NCI-H1436 treated with DMSO at 0.1 percent for 48 hours (cell line): ENCODE measurements at regions not wholly inside any gene's neighbourhood (a gene's known extent, or its start where the extent isn't known, plus 50 kb on each side); places are given as distances from the start of the nearest gene placed in this dataset.

Source experiments
- DNase-seq: peaks from one replicate; lab custom pipeline; 2025; lab: John Stamatoyannopoulos, UW

DNA sequence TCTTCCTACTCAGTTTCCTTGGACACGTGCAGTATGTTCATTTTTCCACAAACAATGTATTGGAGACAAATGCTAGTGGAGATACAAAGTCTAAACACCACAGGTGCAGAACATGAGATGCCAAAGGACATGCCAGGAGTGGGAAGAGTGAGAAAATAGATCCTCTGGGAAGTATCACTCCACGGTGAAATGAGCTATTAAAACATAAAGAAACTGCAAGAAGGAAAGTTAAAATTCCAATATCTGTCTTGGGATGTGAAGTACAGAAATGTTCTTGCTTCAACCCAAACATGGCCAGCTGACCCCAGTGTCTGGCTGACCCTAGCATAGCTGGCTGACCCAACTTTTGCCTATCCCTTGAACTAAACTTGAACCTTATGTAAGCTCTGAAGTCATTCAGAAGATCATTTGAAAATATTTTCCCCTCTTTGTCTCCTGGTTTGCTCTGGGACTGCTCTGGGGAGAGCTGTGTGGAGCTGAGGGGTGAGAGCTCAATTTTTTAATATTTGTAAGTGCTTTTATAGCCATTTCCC lies 59.5 kb downstream of the FZD1 start:
- DNase-seq, result no peak

DNA sequence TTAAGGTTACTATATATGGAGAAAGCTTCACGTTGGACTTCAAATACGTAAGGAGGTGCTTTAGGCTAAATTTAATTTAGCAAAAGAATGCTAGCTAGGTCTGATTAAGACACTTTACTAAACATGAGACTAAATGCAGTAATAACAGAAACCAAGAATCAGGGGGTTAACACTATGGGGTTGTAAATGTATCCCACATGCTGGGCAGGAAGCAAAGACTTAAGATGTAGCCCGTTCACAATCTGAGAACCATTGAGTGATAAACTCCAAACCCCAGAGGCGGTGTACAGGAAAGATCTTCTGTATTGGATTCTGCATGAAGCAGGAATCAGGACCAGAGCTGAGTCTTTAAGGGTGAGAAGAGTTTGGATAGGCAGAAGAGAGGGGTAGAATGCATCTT lies 60.4 kb downstream of the FZD1 start:
- no peak for DNase-seq

DNA sequence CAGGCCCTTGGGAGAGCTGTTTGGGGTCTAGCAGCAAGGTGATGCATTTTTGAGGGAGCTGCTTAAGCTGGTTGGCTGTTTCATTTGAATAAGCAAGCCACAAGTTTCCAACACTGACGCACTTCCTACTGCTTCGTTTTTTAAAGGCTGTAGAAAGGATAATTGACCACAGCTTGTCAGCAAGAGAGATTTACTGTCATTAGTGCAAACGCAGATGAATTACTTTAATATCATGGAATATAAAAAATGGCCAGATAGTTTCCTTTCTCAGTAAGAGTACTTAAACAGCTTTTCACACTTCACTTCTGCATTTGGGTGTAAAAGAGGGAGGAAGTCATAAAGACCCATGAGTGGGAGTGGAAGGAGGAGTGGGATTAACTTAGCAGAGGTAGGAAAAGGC lies 61.5 kb downstream of the FZD1 start:
- no peak for DNase-seq

DNA sequence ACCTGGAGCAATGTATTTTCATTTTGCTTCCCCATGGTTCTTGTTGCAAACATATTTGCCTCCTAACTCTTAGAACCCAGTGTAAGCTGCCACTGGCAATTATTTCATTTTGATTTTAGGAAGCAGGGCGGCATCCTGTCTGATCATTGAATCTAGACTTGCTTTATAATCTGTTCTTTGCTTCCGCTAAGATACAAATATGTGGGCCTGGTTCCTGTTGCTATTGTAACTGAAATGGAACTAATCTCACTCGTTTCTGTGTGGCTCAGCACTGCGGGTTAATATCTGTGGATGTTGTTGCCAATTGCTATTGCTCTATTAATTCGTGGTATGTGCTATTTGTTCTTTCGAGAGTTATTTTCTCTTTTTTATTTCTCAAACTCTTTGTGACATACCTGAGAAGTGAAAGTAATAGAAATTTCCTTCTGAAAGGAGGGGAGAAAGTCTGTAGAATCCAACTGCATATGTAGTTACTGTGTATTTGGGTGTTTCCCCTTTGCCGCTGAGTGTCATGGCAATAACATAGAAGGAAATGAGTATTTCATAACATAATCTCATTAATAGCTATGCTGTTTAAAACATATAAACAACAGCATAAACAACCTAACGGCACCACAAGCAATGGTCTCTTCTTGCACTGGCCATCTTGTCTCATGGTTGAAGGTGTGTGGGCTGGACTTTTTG lies 62.4 kb downstream of the FZD1 start:
- no peak for DNase-seq

DNA sequence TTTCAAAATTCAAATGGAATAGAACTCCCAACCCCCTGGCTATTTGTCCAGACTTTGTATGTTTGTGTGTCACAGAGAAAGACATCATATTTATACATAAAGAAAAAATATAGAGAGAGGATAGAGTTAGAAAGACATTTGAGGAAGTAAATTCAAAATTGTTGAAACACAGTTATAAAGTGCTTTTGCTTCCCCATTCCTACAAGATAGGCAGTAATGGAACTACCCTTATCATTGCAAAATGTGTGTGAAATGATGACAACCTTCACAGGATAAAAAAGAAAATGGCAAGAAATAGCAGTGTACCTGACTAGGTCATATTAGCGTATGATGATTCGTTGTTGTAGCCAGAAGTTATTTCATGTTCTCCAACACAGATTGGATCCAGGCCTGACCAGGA lies 63.1 kb downstream of the FZD1 start:
- DNase-seq, result no peak

DNA sequence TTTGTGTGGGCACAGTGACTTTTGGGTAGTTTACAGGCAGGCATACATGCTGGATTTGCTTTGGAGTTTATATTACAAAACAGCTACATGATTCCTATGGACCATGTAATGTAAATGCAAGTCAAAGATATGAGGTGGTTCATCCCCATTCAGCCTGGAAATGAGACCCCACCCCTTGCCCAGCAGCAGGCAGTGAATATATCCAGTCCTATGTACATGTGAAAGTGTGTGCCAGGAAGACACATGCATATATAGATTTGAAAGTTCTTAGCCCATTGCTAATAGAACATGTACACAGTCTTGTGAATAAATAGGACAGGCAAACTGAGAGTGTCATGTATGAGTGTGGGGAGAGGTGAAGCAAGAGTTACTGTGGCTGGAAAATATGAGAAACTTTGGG lies 65.3 kb downstream of the FZD1 start:
- DNase-seq, result no peak

DNA sequence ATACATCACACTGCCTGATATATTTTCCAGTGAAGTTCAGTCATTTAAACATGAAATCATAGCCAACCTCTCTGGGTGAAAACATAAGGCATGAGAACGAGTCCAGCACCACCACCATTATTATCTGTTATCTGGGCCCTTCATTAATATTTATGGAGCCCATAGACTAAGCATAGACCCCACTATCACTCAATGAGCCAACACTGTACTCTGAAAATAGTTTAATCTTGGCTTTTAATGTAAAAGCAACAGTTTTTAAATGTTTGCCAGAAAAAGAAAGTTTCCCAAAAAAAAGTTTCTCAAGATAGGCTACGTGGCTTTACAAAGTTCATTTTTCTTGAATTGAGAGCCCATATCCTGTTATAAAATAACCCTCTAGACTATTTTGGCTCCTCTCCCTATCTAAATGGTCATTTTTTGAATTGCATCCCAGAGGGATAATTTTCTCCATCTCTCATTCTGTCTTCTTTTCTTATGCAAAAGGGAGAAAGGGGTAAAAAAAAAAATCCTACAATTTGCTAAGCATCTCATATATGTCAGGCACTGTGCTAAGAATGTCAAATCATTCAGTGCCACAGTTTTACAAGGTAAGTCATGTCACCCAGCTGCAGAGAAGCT lies 66.1 kb downstream of the FZD1 start:
- DNase-seq, result no peak

DNA sequence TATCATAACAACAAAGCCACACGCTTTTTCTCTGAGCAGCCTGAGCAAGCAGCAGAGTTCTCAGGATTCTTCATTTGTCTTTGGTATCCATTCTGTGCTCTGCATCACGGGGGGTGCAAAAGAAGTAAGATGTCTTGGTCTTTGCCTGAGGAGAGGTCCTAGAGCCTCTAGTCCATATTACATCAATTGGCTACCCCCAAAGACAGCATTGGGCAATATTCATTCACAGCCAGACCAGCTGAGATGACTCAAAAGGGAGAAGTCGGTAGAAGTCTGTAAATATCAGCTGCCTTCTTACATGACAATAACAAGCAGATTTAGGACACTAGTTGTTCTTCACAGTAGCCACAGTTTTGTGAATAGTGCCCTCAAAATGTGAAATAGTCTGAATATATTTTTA lies 66.6 kb downstream of the FZD1 start:
- no peak for DNase-seq

DNA sequence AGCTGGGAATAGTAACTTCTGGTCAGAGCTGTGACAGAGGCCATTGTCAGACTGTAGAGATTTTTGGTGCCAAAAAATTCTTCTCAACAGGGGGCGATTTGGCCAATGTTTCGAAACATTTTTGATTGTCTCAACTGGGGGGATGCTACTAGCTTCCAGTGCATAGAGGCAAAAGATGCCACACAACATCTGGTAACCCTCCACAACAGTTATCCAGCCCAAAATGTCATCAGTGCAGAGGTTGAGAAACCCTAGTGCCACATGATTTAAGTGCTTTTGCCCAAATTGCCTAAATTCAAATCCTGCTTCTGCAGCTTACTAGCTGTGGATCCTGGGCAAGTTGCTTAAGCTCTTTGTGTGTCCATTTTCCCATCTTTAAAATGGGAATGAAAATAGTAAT lies 71.9 kb downstream of the FZD1 start:
- DNase-seq, result no peak

DNA sequence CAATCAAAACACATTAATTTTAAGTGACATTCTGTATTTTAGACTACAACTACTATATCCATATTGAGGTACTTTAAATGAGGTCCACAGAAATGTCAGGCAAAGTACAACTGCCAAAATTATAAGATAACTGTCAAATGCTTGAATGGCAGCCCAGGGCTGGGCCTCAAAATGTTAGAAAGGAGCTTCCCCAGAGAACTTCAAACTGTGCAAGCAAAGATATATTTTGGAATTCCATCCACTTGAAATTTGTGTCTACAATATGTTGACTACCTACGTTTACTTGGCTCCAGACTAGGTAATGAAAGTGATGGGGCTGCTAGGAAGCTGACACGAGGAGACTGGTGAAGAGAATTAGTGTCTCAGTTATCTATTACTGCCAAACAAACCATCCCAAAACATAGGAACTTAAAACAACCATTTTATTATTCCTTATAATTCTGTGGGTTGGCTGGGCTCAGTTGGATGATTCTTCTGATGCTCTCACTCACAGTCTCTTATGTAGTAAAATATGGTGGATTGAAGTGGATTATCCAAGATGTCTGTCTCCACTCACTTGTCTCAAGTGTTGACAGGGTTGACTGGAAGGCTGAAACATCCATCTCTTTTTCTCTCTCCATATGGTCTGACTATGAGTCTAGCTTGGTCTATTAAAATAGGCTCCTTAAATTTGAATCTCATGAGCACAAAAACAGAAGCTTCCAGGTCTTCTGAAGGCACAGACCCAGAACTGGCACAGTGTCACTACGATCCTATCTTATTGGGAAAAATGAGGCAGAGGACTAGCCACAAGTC lies 74.2 kb downstream of the FZD1 start:
- DNase-seq, result no peak

DNA sequence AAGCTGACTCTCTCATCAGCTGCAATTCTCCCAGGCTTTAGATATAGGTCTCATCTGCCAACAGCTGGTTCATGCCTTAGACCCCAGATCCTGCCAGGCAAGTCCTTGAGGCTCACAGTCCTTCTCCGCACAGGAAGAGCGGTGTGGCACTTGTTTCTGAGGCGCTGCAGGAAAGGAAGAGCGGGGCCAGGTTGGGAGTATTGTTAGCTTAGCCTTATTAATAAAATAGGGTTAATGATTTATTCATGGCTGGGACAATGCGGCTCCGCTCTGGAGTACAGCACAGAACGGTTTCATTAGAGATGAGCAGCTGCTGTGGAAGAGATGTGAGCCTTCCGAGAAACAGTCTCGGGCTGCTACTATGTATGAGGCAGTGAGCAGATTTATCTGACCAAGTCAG lies 78.1 kb downstream of the FZD1 start:
- DNase-seq, result no peak

DNA sequence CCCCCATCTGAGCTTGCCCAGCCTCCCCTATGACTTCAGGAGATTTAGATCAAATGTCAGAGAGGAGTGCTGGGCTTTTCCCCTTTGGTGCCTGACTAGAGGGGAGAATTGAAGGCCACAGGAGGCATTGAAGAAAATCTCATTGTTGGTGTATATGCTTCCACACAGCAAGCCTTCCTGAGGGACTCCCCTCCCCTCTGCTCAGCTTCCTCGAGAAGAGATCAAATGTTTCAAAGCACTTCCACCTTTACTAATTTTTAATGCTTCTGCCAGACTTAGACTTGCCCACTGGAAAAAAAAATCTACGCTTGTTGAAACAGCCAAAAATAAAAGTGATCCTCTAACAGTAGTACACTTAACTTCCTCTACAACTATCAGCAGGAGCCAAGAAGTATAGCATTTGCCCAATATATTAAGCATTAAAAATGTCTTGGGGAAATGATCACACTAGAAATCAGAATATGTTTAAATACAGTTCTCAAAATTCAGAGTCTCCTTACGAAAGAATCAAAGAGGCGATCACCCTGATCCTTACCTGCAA lies 79.3 kb downstream of the FZD1 start:
- DNase-seq, result no peak

DNA sequence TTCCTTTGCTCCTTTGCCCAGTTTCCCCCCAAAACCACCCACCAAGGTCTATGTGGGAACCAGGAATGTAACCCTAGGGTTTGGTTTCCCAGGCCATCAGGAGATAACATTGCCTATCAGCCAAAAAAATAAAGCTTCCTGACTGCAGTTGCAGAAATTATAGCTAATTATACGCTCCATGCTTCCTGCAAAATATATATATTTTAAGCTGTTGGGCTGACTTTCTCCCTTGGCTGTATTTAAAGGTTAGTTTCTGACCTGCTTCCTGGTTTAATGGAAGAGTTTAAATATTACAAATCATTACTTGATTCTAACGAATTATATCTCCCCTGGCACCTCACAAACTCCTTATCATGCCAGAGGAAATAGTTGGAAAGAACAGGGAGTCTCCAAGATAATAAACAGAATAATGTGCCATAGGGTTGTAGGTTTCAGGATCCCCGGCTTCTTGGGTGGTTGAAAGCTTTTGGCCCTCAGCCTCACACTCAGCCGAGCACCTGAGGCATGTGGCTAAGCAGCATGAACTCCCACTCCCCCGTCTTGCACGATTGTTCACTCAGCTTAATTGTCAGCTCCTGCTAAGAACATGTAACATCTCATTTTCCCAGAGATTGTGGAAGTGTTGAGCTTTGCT lies 79.9 kb downstream of the FZD1 start:
- DNase-seq, result no peak

DNA sequence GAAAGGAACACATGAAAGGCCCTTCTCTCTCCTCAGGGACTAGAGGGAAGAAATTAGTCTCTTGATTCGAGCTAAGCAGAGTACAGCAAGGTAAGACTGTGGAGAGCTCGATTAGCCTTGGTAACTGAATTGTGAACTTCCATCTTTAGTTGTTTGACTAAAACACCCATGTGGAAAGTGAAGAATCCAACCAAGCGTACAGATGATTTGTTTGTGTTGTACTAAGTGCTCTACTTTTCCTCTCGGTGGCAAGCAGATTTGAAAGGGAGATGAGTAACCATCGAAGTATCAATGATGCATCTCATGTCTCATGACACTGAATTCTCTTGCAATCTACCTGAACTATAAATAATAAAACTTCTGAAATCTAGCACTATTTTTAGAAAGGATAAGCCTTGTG lies 80.7 kb downstream of the FZD1 start:
- DNase-seq, result no peak

DNA sequence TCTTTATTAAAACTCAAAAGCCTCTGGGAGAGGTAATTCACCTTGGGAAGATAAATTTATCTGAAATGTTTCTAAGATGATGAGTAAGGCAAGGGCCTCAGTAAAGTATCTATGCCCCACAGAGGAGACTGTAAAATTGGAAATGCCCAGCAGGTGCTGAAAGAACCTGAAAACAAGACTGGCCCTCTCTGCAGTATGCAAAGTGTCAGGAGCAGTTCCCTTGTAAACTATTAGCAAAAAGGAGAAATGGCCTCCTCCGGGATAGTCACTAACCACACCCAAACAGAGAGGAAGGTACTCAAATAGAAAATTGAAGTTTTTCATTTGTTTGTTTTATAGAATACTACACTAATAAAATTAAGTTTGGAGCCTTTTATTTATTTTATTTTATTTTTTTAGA lies 81.2 kb downstream of the FZD1 start:
- no peak for DNase-seq

DNA sequence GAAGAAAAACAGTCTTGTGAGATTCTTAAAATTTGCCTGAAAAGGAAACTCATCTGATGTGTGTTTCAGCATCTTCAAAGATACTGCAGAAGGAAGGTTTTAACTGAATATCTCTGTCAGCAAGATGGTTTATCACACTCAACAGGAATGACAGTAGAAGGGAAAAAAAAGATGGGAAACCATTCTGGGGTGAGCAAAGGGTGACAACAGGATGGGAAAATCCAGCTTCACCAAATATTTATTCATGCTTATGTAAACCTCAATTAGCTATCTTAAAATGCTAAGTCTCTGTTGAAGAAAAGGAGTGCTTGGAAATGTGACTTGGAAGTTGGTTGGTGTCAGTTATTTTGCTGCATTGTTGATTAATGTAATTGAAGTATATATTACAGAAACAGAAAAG lies 82.2 kb downstream of the FZD1 start:
- no peak for DNase-seq

DNA sequence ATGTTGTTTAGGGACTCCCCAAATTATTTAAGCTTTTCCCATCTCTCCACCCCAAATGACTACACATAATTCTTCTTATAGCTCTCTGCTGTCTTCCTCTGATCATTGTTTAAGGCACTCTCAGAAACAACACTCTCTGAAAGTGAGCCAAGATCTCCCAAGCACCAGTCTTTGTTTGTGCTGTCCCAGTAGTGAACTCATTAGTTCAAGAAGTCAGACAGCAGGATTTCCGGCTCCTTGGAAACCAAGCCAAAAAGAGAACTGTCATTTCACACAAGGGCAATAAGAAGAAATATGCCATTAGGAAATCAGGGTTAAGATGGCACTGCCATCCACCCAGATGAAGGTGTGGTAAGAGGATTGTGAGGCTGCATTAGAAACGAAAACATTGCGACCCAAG lies 83.1 kb downstream of the FZD1 start:
- no peak for DNase-seq

DNA sequence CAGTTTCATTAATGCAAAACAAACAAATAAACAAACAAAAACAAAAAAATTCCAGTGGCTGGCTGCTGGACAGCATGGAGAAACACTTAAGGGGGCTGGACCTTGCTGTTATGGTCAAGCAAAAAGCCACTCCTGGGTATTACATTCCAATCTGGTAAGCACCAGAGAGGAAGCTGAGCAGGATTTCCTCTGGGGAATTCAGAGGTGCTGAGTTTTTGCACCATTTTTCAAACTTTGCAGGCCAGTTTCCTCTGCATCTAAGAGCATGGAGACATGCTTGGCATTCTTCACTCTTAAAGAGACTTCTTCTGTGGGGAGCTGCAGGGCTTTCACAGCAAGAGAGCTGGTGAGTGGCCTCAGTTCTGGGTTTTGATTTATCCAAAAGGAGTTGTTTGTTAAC lies 84.5 kb downstream of the FZD1 start:
- DNase-seq, result no peak

DNA sequence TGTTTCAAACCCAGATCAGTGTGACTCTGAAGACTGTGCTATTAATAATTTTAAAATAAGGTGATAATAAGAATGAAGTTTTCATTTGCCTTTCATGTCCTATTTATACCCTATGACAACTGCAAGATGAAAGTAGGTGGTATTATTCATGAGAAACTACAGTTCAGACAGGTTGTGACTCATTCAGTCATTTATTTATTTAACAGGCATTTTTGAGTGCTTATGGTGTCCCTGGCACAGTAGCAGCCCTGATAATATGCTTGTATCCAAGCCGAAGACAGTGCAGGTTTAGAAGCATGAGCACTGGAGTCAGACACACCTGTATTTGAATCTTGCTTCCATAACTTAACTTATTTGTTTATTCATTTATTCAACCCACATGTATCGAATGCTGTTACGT lies 87.1 kb downstream of the FZD1 start:
- no peak for DNase-seq

DNA sequence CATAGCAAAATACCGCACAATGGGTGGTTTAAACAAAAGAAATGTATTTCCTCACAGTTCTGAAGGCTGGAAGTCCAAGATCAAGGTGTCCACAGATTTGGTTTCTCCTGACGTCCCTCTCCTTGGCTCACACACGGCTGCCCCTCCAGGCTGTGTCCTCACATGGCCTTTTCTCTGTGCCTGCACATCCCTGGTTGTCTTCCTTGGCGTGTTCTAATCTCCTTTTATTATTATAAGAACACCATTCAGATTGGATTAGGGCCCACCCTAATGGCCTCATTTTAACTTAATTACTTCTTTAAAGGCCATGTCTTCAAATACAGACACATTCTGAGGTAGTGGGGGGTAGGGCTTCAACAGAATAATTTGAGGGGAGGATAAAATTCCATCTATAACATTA lies 87.9 kb downstream of the FZD1 start:
- no peak for DNase-seq

DNA sequence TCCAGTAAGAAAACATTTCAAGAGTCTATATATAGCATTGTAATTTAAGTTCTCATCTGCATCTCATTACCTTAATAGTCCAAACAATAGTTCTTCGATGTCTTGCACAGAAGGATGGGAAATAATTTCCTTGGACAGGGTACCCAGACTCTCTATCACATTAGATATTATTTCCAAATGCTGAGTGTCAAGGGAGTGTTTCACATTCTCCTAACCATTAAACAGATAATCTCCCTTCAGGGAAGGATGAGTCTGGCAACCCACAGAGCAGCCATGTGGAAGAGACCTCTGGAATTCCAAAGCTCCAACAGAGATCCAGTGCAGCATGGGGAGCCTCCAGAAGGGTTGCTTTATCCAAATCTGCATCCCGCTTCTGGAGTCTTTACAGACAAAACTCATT lies 89.6 kb downstream of the FZD1 start:
- no peak for DNase-seq

DNA sequence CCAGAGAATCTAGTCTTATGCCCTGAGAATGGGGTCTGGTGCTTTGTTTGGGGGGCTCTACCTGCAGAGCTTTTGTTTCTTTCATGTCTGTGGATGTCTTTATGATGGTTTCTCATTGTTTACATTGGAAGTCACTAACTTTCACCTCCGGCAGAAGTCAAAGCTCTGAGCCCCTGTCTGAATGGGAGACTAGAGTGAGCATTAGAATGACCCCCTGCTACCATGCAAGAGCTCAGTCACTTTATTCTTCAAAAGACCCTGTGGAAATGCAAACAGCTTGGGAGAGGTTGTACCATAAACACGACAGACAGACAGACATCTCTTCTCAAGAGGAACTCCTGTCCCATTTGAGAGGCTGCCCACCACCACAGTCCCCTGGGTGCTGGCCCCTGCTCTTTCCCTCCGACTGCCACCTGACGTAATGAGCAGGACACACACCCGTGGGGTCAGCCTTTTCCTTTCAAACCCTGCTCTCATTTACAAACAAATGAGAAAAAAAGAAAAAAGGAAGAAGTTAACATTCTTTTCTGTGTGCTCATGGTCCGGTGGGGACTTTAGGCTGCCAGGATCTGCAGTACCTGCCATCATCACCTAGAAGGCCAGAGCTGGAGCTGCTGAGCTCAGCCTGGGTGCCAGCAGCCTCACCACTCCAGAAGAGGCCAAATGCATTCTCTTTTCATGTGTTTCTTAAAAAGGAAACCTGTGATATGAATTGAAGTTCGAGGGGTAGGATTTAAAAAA lies 91.6 kb downstream of the FZD1 start:
- DNase-seq, result no peak
